AG04449 (cell line): ENCODE measurements at regions not wholly inside any gene's neighbourhood (a gene's known extent, or its start where the extent isn't known, plus 50 kb on each side); places are given as distances from the start of the nearest gene placed in this dataset.

ENCODE experiments used
- CTCF ChIA-PET: fragments of 350-600 bp; formaldehyde crosslinking; extraction: SDS; loops from one replicate; lab custom pipeline; 2021; ENCODE audit warnings: antibody characterized with exemption; lab: Yijun Ruan, JAX
- POLR2A ChIA-PET: fragments of 400-600, 350-600 bp; formaldehyde crosslinking; extraction: SDS; loops from one replicate; lab custom pipeline; 2020; ENCODE audit warnings: antibody characterized with exemption, inconsistent platforms; lab: Yijun Ruan, JAX
- DNase-seq: peaks from one replicate; pipeline ENCODE4 v3.0.0-alpha.2; 2010; ENCODE audit warnings: low read depth, low spot score
- H3K4me3 ChIP-seq: 2 replicates; pipeline ENCODE4 v1.5.1; 2011; ENCODE audit warnings: low read depth, mild to moderate bottlenecking, control low read depth, low read length
- TF ChIP-seq, protein P1 (sequence below): IDR thresholded peaks from one replicate; pipeline ENCODE4 v1.5.1; 2011; ENCODE audit warnings: mild to moderate bottlenecking, moderate library complexity, low read length, control low read depth, inconsistent platforms; ENCODE audit not compliant: insufficient read depth; ENCODE audit errors: missing control alignments

DNA sequence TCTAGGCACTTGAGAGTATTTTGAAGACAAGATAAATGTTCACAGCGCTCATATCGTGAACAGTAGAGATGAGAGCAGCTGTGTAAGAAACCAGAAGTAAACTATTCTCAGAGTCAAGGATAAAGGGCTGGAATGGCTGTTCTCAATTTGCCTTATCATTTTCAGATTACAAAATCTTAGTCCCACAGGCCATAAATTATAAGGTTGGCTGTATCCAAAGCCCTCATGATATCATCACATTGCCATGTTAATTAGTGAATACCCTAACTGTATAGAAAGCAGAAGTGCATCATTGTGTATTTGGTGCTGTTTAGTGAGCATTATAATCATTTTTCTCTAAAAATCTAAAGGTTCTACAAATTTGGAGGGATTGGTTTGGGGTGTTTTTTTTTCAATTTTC is 168.9 kb upstream of the EDNRA start:
- no peak overlapping the region for H3K4me3 ChIP-seq
- TF ChIP-seq, protein P1, sequence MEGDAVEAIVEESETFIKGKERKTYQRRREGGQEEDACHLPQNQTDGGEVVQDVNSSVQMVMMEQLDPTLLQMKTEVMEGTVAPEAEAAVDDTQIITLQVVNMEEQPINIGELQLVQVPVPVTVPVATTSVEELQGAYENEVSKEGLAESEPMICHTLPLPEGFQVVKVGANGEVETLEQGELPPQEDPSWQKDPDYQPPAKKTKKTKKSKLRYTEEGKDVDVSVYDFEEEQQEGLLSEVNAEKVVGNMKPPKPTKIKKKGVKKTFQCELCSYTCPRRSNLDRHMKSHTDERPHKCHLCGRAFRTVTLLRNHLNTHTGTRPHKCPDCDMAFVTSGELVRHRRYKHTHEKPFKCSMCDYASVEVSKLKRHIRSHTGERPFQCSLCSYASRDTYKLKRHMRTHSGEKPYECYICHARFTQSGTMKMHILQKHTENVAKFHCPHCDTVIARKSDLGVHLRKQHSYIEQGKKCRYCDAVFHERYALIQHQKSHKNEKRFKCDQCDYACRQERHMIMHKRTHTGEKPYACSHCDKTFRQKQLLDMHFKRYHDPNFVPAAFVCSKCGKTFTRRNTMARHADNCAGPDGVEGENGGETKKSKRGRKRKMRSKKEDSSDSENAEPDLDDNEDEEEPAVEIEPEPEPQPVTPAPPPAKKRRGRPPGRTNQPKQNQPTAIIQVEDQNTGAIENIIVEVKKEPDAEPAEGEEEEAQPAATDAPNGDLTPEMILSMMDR = no peak
- no peak for DNase-seq
- CTCF ChIA-PET = no interaction called here
- POLR2A ChIA-PET = no interaction called here

DNA sequence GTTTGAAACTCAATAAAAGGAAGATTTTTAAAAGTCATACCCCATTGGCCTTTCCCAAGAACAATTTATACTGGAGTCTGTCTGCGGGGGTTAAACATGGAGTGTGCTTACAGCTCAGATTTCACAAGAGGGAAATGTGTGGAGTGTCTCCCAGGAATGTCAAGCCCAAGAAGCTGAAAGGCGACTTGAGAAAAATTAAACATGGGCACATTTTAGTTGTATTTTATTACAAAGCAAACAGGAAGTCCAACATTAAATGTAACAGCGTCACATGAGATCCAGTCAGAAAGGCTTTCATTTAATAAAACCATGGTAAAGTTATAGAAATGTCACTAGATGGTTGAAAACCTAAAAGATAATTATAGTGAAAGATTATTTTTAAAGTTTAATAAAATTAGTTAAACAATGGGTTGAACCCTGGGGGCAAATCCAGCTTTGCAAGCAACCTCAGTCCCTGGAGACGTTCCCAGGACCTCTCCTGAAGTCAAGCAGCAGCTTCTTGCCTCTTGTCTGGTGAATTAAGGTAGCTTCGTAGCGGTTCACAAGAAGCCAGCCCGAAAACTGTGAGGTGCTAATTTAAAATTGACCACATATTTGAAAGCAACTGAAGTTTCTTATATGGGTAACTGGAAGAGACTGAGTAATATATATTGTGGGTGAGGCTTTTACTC is 168.4 kb upstream of the EDNRA start:
- H3K4me3 ChIP-seq = no peak overlapping the region
- ChIA-PET POLR2A (no interaction called here), CTCF (no interaction called here)
- TF ChIP-seq, protein P1 = no peak
- DNase-seq = peak; percentile 28

DNA sequence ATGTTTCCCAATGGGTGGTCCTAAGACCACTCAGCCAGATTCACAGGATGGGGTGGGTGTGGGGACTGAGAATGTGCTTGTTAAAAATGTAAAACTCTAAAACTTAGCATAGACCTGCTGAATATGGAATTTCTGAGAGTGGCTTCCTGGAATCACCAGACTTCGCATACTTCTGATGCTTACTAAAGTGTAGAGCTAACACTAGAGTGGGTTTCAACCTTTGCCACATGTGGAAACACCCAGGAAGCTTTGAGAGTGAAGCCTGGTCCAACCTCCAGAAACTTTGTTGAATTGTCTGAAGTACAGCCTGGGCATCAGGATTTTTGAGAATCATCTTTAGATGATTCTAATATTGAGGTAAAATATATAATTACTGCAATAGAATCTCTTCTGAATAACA is 167.8 kb upstream of the EDNRA start:
- CTCF ChIA-PET = no interaction called here
- POLR2A ChIA-PET = no interaction called here

DNA sequence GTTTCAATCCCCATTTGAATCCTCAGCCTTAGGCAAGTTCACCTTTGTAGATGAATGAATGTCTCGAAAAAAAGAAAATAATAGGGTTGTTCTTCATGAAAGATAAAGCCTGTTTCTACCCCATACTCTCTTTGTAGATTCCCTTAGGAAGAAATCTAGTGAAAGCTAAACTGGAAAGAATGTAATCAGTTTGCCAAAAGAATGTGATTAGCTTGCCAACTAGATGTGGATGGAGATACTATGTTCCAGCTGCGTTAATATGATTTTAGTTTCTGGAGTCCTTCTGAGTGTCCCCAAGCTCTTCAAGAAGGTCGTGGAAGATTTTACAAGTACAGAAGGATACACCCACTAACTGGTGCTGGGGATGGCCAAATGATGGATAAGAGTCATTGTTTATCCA is 162.3 kb upstream of the EDNRA start:
- ChIA-PET POLR2A (no interaction called here), CTCF (interaction anchor here (0.9 to 1.7 kb wide), 3 partner anchors 198 to 221 kb away, joined by 3 to 6 read pairs (median 3); no protein-coding TSS in a partner anchor)
- H3K4me3 ChIP-seq = no peak overlapping the region
- TF ChIP-seq, protein P1 = no peak
- DNase-seq = no peak

More for the DNA sequence above, 167.8 kb upstream of the EDNRA start:
- H3K4me3 ChIP-seq = no peak overlapping the region
- DNase-seq = no peak
- TF ChIP-seq, protein P1 = no peak

DNA sequence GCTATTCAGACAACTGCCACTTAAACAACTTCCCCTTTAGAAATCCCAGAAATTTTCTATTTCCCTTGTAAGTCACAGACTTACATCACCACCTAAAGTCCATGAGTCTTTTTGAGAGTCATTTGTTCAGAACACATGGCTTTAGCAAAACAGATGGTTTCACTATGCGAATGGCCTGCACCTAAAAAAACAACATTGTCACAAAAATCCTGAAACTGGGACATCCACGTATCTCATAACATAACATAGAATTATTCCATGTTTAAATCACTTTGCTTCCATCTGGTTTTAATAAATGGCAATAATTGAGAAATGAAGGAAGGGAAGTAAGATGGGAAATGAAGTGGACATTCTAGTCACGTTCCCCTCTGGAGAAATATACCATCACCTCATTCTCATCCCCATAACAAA is 155.3 kb upstream of the EDNRA start:
- DNase-seq = no peak
- TF ChIP-seq, protein P1 = no peak
- H3K4me3 ChIP-seq = no peak overlapping the region
- ChIA-PET POLR2A (no interaction called here), CTCF (interaction anchor here (1.3 kb wide), 1 partner anchor 541 kb away, joined by 3 read pairs; no protein-coding TSS in a partner anchor)

DNA sequence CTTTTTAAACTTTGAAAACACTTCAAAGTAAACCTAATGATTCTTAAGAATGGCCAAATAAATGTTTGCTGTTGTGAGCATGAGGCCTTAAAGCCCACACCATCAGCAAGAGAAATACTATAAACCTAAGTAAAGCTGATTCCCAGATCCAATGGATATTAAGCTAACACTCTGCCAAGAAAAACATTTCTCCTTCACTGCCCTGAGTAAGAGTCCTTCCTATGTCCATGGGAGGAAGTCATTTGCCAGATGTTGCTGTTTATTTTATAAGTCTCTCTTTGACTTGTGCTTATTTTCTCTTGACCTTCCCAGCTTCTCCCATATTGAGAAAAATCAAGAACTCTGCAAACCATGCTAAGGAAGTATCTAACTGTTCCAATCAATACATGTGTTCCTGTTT is 154.3 kb upstream of the EDNRA start:
- POLR2A ChIA-PET = no interaction called here
- DNase-seq = no peak
- H3K4me3 ChIP-seq = no peak overlapping the region
- TF ChIP-seq, protein P1 = no peak
- CTCF ChIA-PET = interaction anchor here (1.3 kb wide), 1 partner anchor 540 kb away, joined by 3 read pairs; no protein-coding TSS in a partner anchor
